HepG2 (cell line): ENCODE measurements at regions not wholly inside any gene's neighbourhood (a gene's known extent, or its start where the extent isn't known, plus 50 kb on each side); places are given as distances from the start of the nearest gene placed in this dataset.

Experiments used
- FOXO1 ChIP-seq: sonication (generic); formaldehyde crosslinking; IDR thresholded peaks from 2 replicates; pipeline ENCODE4 v1.4.0; 2020; ENCODE audit warnings: missing genetic modification reagents
- FOXP4 ChIP-seq: sonication (generic); formaldehyde crosslinking; IDR thresholded peaks from 2 replicates; pipeline ENCODE4 v1.4.0; 2020; ENCODE audit warnings: missing genetic modification reagents
- HINFP ChIP-seq: sonication (generic); formaldehyde crosslinking; IDR thresholded peaks from 2 replicates; pipeline ENCODE4 v1.4.0; 2020; ENCODE audit warnings: low read depth, mild to moderate bottlenecking, missing genetic modification reagents
- LBX2 ChIP-seq: sonication (generic); formaldehyde crosslinking; IDR thresholded peaks from 2 replicates; pipeline ENCODE4 v1.5.0; 2020; ENCODE audit warnings: missing genetic modification reagents, mild to moderate bottlenecking, borderline replicate concordance
- ZBTB26 ChIP-seq: IDR thresholded peaks from 2 replicates; pipeline ENCODE4 v1.6.1; 2016; ENCODE audit warnings: missing compliant biosample characterization, missing genetic modification reagents, borderline replicate concordance
- ZNF710 ChIP-seq: sonication (generic); formaldehyde crosslinking; IDR thresholded peaks from 2 replicates; pipeline ENCODE4 v1.5.0; 2020; ENCODE audit warnings: mild to moderate bottlenecking, missing genetic modification reagents, borderline replicate concordance
- ZNF772 ChIP-seq: sonication (generic); formaldehyde crosslinking; IDR thresholded peaks from 2 replicates; pipeline ENCODE4 v1.5.0; 2020; ENCODE audit warnings: mild to moderate bottlenecking, missing genetic modification reagents
- ZNF781 ChIP-seq: sonication (generic); formaldehyde crosslinking; IDR thresholded peaks from 2 replicates; pipeline ENCODE4 v1.5.1; 2020; ENCODE audit warnings: borderline replicate concordance, mild to moderate bottlenecking, missing genetic modification reagents; ENCODE audit errors: not compliant biosample characterization

GRCh38 chr3:14299767-14300166 is 102.6 kb upstream of the SLC6A6 start (continued):
- TF ChIP-seq FOXP4 (CRISPR knock-in tag) (no peak), LBX2 (CRISPR knock-in tag) (no peak), HINFP (CRISPR knock-in tag) (no peak), ZNF710 (CRISPR knock-in tag) (no peak), ZNF772 (CRISPR knock-in tag) (no peak), ZNF781 (CRISPR knock-in tag) (no peak), ZBTB26 (no peak), FOXO1 (CRISPR knock-in tag) (no peak)
- TF ChIP-seq, all 625 proteins: peak for 0
